Lower lobe of right lung (tissue), 2 donors: ENCODE measurements at regions not wholly inside any gene's neighbourhood (a gene's known extent, or its start where the extent isn't known, plus 50 kb on each side); places are given as distances from the start of the nearest gene placed in this dataset.

Source experiments
- ATAC-seq, 2 donors: fragments of 200-7000 bp; cut with Tn5 transposase; one replicate each; pipeline ENCODE4 v1.9.1; 2020 to 2022; ENCODE audit warnings: mild to moderate bottlenecking in 2 of 2, moderate library complexity in 2 of 2
- DNase-seq: peaks from one replicate; pipeline ENCODE4 v3.0.0-alpha.2; 2020
- H3K27ac ChIP-seq: fragments of 200-600 bp; one replicate; pipeline ENCODE4 v1.8.0; 2022
- H3K27me3 ChIP-seq: fragments of 200-600 bp; one replicate; pipeline ENCODE4 v1.8.0; 2022; ENCODE audit warnings: low read depth
- H3K36me3 ChIP-seq: fragments of 200-600 bp; one replicate; pipeline ENCODE4 v1.8.0; 2022; ENCODE audit warnings: mild to moderate bottlenecking
- H3K4me1 ChIP-seq: fragments of 200-600 bp; one replicate; pipeline ENCODE4 v1.8.0; 2022
- H3K4me3 ChIP-seq: fragments of 200-600 bp; one replicate; pipeline ENCODE4 v1.8.0; 2022; ENCODE audit warnings: mild to moderate bottlenecking
- H3K9me3 ChIP-seq: fragments of 200-600 bp; one replicate; pipeline ENCODE4 v1.8.0; 2022
- intact Hi-C: fragments of 100-400 bp; cut with DNase I; formaldehyde crosslinking; loops from one replicate; pipeline ENCODE4 v1.11.0; 2022
- TF ChIP-seq, protein P1 (sequence below): fragments of 200-600 bp; IDR thresholded peaks from one replicate; pipeline ENCODE4 v1.8.0; 2022; ENCODE audit warnings: antibody characterized with exemption, mild to moderate bottlenecking
- donor health status: DM: no; HTN: yes; CAD: no; lungs with severe emphysema.

DNA sequence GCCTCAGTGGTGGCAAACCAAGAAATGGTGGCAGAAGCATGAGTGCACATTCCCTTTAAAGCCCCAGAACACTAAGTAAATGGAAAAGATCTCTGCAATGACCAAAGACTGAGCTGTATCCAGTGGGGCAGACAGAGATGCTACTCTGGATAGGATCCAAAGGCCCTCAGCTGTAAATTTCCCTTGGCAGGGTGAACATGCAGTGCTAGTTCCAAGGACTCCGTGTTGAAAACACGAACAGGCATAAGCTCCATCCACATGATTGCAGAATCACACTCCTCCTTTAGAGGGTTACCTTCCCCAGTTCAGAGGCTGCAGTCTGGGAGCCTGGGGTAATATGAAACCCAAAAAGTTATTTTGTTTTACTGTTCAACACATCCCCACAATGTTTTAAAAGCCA is 98.6 kb upstream of the KLF7 start:
- no peaks in the 10 kb centered on the region for H3K36me3 ChIP-seq
- H3K27me3 ChIP-seq = no peaks in the 10 kb centered on the region
- intact Hi-C loops = no loop called here
- no peak overlapping the region for H3K27ac ChIP-seq
- H3K4me3 ChIP-seq = no peak overlapping the region
- TF ChIP-seq, protein P1, sequence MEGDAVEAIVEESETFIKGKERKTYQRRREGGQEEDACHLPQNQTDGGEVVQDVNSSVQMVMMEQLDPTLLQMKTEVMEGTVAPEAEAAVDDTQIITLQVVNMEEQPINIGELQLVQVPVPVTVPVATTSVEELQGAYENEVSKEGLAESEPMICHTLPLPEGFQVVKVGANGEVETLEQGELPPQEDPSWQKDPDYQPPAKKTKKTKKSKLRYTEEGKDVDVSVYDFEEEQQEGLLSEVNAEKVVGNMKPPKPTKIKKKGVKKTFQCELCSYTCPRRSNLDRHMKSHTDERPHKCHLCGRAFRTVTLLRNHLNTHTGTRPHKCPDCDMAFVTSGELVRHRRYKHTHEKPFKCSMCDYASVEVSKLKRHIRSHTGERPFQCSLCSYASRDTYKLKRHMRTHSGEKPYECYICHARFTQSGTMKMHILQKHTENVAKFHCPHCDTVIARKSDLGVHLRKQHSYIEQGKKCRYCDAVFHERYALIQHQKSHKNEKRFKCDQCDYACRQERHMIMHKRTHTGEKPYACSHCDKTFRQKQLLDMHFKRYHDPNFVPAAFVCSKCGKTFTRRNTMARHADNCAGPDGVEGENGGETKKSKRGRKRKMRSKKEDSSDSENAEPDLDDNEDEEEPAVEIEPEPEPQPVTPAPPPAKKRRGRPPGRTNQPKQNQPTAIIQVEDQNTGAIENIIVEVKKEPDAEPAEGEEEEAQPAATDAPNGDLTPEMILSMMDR = no peak
- H3K4me1 ChIP-seq = peaks cover 3% of the 10 kb centered on the region
- DNase-seq = no peak
- no peak for ATAC-seq
- H3K9me3 ChIP-seq = no peaks in the 10 kb centered on the region

DNA sequence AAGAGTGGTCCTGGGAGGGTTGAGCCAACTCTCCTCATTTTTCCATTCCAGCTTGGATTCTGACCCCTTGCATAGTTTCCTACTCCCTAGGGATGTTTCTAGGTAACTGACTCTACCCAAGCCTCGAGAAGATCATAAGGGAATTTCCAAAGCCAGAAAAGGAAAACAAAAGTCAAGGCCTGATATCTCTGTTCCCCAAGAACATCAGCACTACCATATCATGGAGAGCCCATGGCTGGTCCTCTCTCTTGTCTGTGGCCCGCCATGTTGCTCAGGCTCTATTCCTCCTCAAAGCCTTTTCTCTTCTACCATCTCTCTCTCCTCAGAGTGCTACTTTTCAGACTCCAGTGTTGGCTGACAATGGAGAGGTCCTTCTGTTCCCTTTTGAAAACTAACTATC is 99.6 kb upstream of the KLF7 start:
- intact Hi-C loops = no loop called here
- Histone ChIP-seq H3K27ac (no peak overlapping the region), H3K4me1 (no peaks in the 10 kb centered on the region), H3K9me3 (no peaks in the 10 kb centered on the region), H3K27me3 (no peaks in the 10 kb centered on the region), H3K4me3 (no peak overlapping the region), H3K36me3 (no peaks in the 10 kb centered on the region)
- DNase-seq (no peak), ATAC-seq (no peak)
- TF ChIP-seq, protein P1 = no peak

DNA sequence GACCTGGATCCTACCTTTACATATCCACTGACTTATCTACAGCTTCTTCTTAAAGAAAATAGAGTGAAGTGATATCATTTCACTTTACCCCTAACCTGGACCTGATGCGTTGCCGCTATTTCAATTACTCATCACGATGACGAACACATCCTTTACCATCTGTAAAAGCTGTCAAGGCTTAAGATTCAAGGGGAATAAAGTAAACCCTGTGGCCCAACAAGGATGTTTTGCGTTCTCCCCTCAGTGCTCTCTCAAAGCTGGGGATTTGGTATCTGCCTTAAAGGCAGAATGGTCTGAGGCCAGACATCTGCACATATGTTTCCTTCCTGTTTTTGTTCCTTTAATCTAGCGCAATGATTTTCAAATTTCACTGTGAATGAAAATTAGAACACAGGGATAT is 100.1 kb upstream of the KLF7 start:
- ATAC-seq (no peak), DNase-seq (no peak)
- H3K4me3 ChIP-seq = no peak overlapping the region
- H3K27ac ChIP-seq = no peak overlapping the region
- no peaks in the 10 kb centered on the region for H3K27me3 ChIP-seq
- TF ChIP-seq, protein P1 = no peak
- H3K4me1 ChIP-seq = no peaks in the 10 kb centered on the region
- H3K9me3 ChIP-seq = no peaks in the 10 kb centered on the region
- intact Hi-C loops = no loop called here
- H3K36me3 ChIP-seq = no peaks in the 10 kb centered on the region

DNA sequence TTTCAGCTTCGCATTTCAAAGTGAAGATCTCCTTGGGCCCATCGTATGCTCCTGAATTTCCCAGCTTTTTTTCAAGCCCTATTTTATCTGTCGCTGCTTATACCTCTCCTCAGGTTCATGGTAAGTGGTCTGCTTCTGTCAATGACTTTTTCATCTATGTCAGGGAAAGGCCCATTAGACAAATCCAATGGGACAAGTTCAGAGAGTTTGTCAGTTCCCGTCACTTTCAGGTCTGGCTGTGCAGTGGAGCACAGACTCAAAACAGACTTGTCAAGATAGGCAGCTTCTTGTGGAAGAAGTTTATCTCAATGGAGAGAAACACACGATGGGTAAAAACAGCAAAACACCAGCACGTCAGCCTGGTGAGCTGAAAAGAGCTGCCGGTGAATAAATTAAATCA is 100.9 kb upstream of the KLF7 start:
- intact Hi-C loops = no loop called here

DNA sequence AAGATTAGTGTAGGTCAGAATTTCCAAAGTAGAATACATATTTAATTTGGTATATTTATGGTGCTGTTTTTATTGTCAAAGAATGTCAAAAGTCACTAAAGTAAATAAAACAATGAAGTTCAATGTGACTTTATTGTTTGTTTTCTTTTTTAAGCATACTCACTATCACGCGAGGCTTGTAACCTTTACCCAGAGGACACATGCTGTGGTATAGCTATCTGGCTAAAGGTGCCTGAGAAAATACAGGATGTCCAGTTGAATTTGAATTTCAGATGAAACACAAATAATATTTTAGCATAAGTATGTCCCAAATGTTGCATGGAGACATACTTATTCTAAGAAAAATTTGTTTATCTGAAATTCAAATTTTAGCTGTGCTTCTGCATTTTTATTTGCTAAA is 103.3 kb upstream of the KLF7 start:
- TF ChIP-seq, protein P1 = no peak
- Histone ChIP-seq H3K4me3 (no peak overlapping the region), H3K27ac (no peak overlapping the region), H3K9me3 (no peaks in the 10 kb centered on the region), H3K27me3 (no peaks in the 10 kb centered on the region), H3K36me3 (no peaks in the 10 kb centered on the region), H3K4me1 (no peaks in the 10 kb centered on the region)
- DNase-seq (no peak), ATAC-seq (no peak)
- intact Hi-C loops = no loop called here

More for the DNA sequence above, 100.9 kb upstream of the KLF7 start:
- H3K27me3 ChIP-seq = no peaks in the 10 kb centered on the region
- no peak overlapping the region for H3K4me3 ChIP-seq
- H3K27ac ChIP-seq = no peak overlapping the region
- DNase-seq (no peak), ATAC-seq (no peak)
- TF ChIP-seq, protein P1 = no peak
- no peaks in the 10 kb centered on the region for H3K9me3 ChIP-seq
- H3K36me3 ChIP-seq = no peaks in the 10 kb centered on the region
- no peaks in the 10 kb centered on the region for H3K4me1 ChIP-seq
